Kidney epithelial cell (primary cell): ENCODE measurements at regions not wholly inside any gene's neighbourhood (a gene's known extent, or its start where the extent isn't known, plus 50 kb on each side); places are given as distances from the start of the nearest gene placed in this dataset.
"Not testable (repeated sequence)": the region's sequence is repeated elsewhere in the genome, so short reads cannot be mapped to it uniquely, and the experiment has no call there.

Experiments
- DNase-seq: peaks from one replicate; pipeline ENCODE4 v3.0.0-alpha.2; 2010; ENCODE audit warnings: low read depth
- H3K27me3 ChIP-seq: 2 replicates; pipeline ENCODE4 v1.6.0; 2011; ENCODE audit warnings: low read length; ENCODE audit not compliant: control insufficient read depth, insufficient read depth
- H3K36me3 ChIP-seq: 2 replicates; pipeline ENCODE4 v1.5.1; 2011; ENCODE audit warnings: low read length; ENCODE audit not compliant: control insufficient read depth, insufficient read depth
- H3K4me3 ChIP-seq: 2 replicates; pipeline ENCODE4 v1.5.1; 2011; ENCODE audit warnings: low read depth, mild to moderate bottlenecking, control low read depth, low read length
- TF ChIP-seq, protein P1 (sequence below): IDR thresholded peaks from 2 replicates; pipeline ENCODE4 v1.5.1; 2011; ENCODE audit warnings: mild to moderate bottlenecking, moderate library complexity, low read length, control low read depth, inconsistent platforms; ENCODE audit not compliant: insufficient read depth, poor library complexity, severe bottlenecking

DNA sequence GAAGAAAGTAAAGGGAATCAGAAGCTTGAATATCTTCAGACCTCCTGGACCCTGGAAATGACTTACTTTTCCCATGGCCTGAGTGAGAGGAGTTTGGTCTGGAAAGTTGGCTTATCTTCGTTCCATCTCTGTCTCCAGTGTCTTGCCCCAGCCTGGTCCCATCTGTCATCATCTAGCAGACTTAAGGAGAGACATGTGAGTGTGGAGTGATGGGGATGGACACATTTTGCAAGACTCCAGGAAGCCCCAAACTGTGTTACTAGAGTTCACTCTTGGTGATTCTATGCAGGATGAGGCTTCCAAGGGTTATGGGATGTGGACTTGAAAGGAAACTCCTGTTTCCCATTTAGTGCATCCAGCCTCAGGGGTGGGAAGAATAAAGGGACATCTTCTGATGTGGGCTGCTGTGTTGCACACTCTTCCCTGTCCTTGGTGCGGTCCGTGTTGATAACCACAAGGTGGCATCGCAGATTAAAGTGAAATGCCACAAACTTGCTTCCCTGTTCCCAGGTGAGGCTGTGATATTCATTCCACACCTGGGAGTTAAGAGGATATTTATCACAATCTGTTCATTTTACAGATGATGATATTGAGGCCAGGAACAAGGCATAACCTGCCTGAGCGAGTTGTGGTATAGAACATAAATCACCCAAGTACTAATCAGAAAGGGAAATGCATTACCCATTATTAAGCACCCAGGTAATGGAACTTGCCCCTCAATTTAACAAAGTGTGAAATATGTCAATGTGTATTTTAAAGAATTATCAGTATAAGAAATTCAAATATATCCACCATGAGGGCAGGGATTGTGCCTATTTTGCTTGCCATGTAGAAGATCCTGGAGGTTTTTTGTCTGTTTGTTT is 269.9 kb upstream of the PAPPA start:
- H3K27me3 ChIP-seq, result no peaks in the 10 kb centered on the region
- no peak overlapping the region for H3K4me3 ChIP-seq
- DNase-seq, result peak; percentile 25
- TF ChIP-seq, protein P1, sequence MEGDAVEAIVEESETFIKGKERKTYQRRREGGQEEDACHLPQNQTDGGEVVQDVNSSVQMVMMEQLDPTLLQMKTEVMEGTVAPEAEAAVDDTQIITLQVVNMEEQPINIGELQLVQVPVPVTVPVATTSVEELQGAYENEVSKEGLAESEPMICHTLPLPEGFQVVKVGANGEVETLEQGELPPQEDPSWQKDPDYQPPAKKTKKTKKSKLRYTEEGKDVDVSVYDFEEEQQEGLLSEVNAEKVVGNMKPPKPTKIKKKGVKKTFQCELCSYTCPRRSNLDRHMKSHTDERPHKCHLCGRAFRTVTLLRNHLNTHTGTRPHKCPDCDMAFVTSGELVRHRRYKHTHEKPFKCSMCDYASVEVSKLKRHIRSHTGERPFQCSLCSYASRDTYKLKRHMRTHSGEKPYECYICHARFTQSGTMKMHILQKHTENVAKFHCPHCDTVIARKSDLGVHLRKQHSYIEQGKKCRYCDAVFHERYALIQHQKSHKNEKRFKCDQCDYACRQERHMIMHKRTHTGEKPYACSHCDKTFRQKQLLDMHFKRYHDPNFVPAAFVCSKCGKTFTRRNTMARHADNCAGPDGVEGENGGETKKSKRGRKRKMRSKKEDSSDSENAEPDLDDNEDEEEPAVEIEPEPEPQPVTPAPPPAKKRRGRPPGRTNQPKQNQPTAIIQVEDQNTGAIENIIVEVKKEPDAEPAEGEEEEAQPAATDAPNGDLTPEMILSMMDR, result peak; percentile 69
- no peaks in the 10 kb centered on the region for H3K36me3 ChIP-seq

DNA sequence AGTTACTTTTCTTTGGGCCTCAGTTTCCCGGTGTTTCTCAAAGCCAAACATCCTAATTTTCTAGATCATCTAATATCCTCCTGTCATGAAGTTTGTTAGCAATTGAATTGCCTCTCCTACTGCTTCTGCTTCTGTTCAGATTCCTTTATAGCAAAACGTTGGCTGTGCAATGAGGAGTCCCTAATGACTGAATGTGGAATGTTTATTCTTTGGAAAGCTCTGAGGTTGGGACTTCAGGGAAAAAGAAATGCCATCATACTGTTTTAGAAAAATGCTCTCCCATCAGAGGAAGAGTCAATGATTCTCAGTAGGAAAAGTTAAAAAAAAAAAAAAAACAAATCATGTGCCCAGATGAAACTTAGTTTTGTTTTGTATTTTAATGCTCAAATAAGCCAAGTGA is 268.7 kb upstream of the PAPPA start:
- no peak for DNase-seq
- Histone ChIP-seq H3K4me3 (no peak overlapping the region), H3K36me3 (no peaks in the 10 kb centered on the region), H3K27me3 (no peaks in the 10 kb centered on the region)
- TF ChIP-seq, protein P1, result no peak

DNA sequence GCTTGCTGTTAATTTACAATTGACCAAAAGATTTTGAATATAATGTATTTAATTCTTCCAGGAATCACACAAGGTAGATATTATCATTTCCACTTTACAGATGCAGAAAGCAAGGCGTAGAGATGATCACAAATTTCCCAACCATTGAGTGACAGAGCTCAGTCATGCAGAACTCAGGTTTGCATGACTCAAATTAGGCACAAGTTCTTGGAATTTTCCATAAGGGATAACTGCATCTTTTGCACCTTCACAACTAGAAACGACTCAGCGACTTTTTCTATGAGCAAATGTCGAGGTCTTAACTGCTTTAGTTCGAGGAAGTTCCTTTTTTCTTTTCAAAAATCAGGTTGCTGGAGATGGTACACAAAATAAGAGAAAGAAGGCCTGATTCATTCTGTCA is 265.5 kb upstream of the PAPPA start:
- TF ChIP-seq, protein P1, result no peak
- Histone ChIP-seq H3K27me3 (no peaks in the 10 kb centered on the region), H3K4me3 (no peak overlapping the region), H3K36me3 (no peaks in the 10 kb centered on the region)
- DNase-seq, result no peak

DNA sequence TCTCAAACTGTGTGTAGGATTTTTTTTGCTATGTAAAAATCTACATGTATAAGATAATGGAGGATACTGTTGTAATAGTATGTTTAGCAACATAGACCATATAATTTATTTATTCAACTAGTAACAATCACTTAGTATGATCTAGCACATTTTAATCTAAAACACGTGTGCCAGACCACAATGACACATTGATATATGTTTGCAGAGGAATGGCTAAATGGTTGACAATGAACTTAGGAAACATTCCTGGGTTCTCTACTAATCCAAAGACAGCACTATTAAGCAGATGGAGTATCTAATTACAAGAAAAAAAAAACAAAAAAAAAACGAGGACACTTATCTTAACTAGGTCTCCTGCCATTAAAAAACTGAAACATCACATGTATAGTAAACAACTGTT is 261.7 kb upstream of the PAPPA start:
- H3K4me3 ChIP-seq, result no peak overlapping the region
- no peaks in the 10 kb centered on the region for H3K36me3 ChIP-seq
- H3K27me3 ChIP-seq, result no peaks in the 10 kb centered on the region
- TF ChIP-seq, protein P1, result no peak
- no peak for DNase-seq

DNA sequence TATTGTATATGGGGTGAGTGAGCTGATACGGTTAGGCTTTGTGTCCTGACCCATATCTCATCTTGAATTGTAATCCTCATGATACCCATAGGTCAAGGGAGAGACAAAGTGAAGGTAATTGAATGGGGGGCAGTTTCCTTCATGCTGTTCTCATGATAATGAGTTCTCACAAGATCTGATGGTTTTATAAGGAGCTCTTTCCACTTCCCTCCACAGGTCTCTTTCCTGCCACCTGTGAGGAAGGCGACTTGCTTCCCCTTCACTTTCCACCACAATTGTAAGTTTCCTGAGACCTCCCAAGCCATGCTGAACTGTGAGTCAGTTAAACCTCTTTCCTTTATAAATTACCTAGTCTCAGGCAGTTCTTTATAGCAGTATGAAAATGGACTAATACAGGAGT is 255.1 kb upstream of the PAPPA start:
- not testable (repeated sequence) for H3K36me3 ChIP-seq, H3K4me3 ChIP-seq, H3K27me3 ChIP-seq, DNase-seq

DNA sequence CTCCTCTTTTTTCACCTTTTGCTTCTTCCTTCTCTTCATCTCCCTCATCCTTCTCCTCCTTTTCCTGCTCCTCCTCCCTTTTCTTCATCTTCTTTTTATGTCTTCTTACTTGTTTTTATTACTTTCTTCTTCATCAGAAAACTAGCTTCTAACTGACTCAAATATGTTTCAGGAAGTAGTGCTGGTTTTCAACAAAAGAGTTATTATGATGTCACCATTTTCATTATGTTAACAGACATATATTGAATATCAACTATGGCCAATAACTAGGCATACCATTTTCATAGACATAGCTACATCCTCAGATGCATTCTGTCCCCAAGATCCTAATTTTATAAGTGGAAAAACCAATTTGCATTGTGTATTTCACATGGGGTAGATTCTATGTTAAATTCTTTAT is 252.9 kb upstream of the PAPPA start:
- TF ChIP-seq, protein P1, result no peak
- DNase-seq, result no peak
- no peak overlapping the region for H3K4me3 ChIP-seq
- no peaks in the 10 kb centered on the region for H3K36me3 ChIP-seq
- no peaks in the 10 kb centered on the region for H3K27me3 ChIP-seq
